Endothelial cell (in vitro differentiated cells): ENCODE measurements at regions not wholly inside any gene's neighbourhood (a gene's known extent, or its start where the extent isn't known, plus 50 kb on each side); places are given as distances from the start of the nearest gene placed in this dataset.

Experiments
- DNase-seq: peaks from one replicate; pipeline ENCODE4 v3.0.0; 2021; ENCODE audit warnings: low spot score
- H3K27ac Mint-ChIP-seq: one replicate; pipeline ENCODE4 v1.8.0; 2021; ENCODE audit warnings: mixed read lengths, inconsistent platforms; ENCODE audit not compliant: unreplicated experiment
- H3K27me3 Mint-ChIP-seq: one replicate; pipeline ENCODE4 v1.8.0; 2021; ENCODE audit warnings: mild to moderate bottlenecking, moderate library complexity, mixed read lengths, inconsistent platforms; ENCODE audit not compliant: unreplicated experiment
- H3K36me3 Mint-ChIP-seq: one replicate; pipeline ENCODE4 v1.8.0; 2021; ENCODE audit warnings: mild to moderate bottlenecking, low read depth, mixed read lengths, inconsistent platforms; ENCODE audit not compliant: unreplicated experiment
- H3K4me1 Mint-ChIP-seq: one replicate; pipeline ENCODE4 v1.8.0; 2021; ENCODE audit warnings: mild to moderate bottlenecking, mixed read lengths, inconsistent platforms; ENCODE audit not compliant: unreplicated experiment
- H3K4me3 Mint-ChIP-seq: one replicate; pipeline ENCODE4 v1.8.0; 2021; ENCODE audit warnings: mild to moderate bottlenecking, mixed read lengths, inconsistent platforms; ENCODE audit not compliant: unreplicated experiment
- H3K9me3 Mint-ChIP-seq: one replicate; pipeline ENCODE4 v1.8.0; 2021; ENCODE audit warnings: mixed read lengths, inconsistent platforms; ENCODE audit not compliant: unreplicated experiment
- CTCF ChIP-seq: fragments of 200-600 bp; sonication (generic); IDR thresholded peaks from one replicate; pipeline ENCODE4 v1.5.0; 2021; ENCODE audit warnings: antibody characterized with exemption; ENCODE audit not compliant: unreplicated experiment

DNA sequence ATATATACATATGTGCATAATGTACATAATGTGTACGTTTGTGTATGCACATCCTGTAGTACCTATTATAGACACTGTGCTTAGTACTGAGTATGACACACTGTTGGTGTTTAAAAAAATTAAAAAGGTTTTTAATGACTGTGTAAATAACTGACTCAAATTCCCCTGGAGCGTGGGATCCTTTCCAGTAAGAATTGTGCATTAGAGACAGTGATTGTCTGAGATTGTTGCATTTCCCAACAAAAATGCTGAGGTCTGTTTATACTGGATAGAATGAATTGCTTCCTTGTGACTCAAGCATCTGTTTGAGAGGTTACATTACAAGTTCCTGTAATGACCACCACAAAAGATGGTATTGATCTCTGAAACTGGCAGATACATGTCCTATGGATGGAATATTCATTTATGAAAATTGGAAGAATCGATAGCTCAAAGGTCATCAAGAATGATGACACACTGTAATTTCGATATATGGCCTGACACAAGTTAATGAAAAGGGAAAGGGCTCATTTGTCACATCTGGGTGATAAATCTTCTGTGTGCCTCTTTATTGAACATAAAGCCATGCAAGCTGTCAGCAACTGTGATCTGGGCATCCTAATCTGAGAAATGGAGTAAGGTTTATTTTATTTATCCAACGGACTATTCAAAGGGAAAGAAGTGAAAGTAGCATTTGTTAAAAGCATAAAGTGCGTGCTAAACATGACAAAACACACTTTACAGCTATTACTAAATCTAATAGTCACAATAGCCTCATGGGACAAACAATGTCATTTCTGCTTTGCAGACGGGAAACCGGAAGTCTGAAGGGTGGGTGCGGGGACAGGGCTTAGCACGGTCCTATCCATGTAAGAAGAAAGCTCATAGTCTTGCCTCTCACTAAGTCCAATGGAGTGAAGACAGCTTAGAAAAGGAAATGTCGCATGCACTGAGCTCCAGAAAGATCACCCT, 228.8 kb downstream of the CDH11 start:
- H3K9me3 Mint-ChIP-seq = no peaks in the 10 kb centered on the region
- H3K36me3 Mint-ChIP-seq = no peaks in the 10 kb centered on the region
- no peaks in the 10 kb centered on the region for H3K4me1 Mint-ChIP-seq
- H3K27me3 Mint-ChIP-seq = no peaks in the 10 kb centered on the region
- no peak overlapping the region for H3K4me3 Mint-ChIP-seq
- H3K27ac Mint-ChIP-seq = no peak overlapping the region
- DNase-seq = no peak
- TF ChIP-seq CTCF = no peak

DNA sequence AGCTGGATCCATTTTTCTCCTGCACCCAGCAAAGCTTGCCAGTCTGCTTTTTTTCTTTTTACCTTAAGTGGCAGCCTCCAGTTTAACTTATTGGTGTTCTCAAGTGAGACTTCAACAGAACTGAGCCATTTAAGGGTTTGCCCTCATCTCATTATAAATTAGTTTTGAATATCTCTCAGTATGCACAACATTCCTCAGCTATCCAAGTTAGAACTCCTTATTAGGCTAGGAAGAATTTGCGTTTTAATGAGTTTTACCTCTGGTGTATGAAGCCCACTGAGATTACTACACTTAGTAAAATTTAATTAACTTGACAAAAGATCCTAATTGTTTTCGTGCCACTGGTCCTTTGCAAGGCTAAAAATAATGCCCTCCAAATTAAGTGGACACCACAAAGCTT, 232.4 kb downstream of the CDH11 start:
- no peak for DNase-seq
- Mint-ChIP-seq H3K27ac (no peak overlapping the region), H3K4me1 (no peaks in the 10 kb centered on the region), H3K27me3 (no peaks in the 10 kb centered on the region), H3K4me3 (no peak overlapping the region), H3K9me3 (no peaks in the 10 kb centered on the region), H3K36me3 (no peaks in the 10 kb centered on the region)
- no peak for TF ChIP-seq CTCF

- Mint-ChIP-seq H3K4me1 (no peaks in the 10 kb centered on the region), H3K36me3 (no peaks in the 10 kb centered on the region), H3K9me3 (no peaks in the 10 kb centered on the region), H3K4me3 (no peak overlapping the region), H3K27ac (no peak overlapping the region), H3K27me3 (no peaks in the 10 kb centered on the region)
- no peak for DNase-seq
- TF ChIP-seq CTCF = no peak
Measured at GRCh38 chr16:64887651-64888050, 234.2 kb downstream of the CDH11 start.

- no peaks in the 10 kb centered on the region for H3K27me3 Mint-ChIP-seq
- no peaks in the 10 kb centered on the region for H3K9me3 Mint-ChIP-seq
- no peak overlapping the region for H3K4me3 Mint-ChIP-seq
- DNase-seq = no peak
- peaks cover 5% of the 10 kb centered on the region for H3K4me1 Mint-ChIP-seq
- no peak overlapping the region for H3K27ac Mint-ChIP-seq
- no peak for TF ChIP-seq CTCF
- H3K36me3 Mint-ChIP-seq = no peaks in the 10 kb centered on the region
Measured at GRCh38 chr16:64882078-64882784, 239.6 kb downstream of the CDH11 start.

GRCh38 chr16:64880994-64881393, 240.9 kb downstream of the CDH11 start:
- Mint-ChIP-seq H3K36me3 (no peaks in the 10 kb centered on the region), H3K4me3 (no peak overlapping the region), H3K9me3 (no peaks in the 10 kb centered on the region), H3K27ac (no peak overlapping the region), H3K4me1 (peaks cover 5% of the 10 kb centered on the region), H3K27me3 (no peaks in the 10 kb centered on the region)
- no peak for DNase-seq
- TF ChIP-seq CTCF = no peak
